Vagina (tissue), 2 donors: ENCODE measurements at regions not wholly inside any gene's neighbourhood (a gene's known extent, or its start where the extent isn't known, plus 50 kb on each side); places are given as distances from the start of the nearest gene placed in this dataset.

ENCODE experiments used
- DNase-seq, 2 donors: peaks; one replicate each; pipeline ENCODE4 v3.0.0-alpha.2; 2017; ENCODE audit errors: extremely low spot score in 2 of 2
- H3K27ac ChIP-seq: fragments of 200-600 bp; sonication (generic); one replicate; pipeline ENCODE4 v1.5.1; 2019
- H3K27me3 ChIP-seq: fragments of 200-600 bp; sonication (generic); one replicate; pipeline ENCODE4 v1.5.1; 2019
- H3K36me3 ChIP-seq, 2 donors: fragments of 200-600 bp; sonication (generic); one replicate each; pipeline ENCODE4 v1.5.1; 2017 to 2019
- H3K4me1 ChIP-seq: fragments of 200-600 bp; sonication (generic); one replicate; pipeline ENCODE4 v1.5.1; 2019
- H3K4me3 ChIP-seq, 2 donors: fragments of 200-600 bp; sonication (generic); 1 replicate in 1 of 2; 2 replicates in 1 of 2; pipeline ENCODE4 v1.5.1; 2016 to 2019
- H3K9me3 ChIP-seq: fragments of 200-600 bp; sonication (generic); one replicate; pipeline ENCODE4 v1.5.1; 2019
- POLR2A ChIP-seq, 2 donors: fragments of 450-650 bp; IDR thresholded peaks; one replicate each; pipeline ENCODE4 v1.6.1; 2017; ENCODE audit warnings: antibody characterized with exemption in 2 of 2, mild to moderate bottlenecking in 2 of 2, moderate library complexity in 2 of 2
- POLR2AphosphoS5 ChIP-seq, 2 donors: sonication (generic); formaldehyde crosslinking; IDR thresholded peaks; one replicate each; pipeline ENCODE4 v1.9.0; 2017; ENCODE audit warnings: antibody characterized with exemption in 2 of 2, mild to moderate bottlenecking in 2 of 2, low read depth in 1 of 2; ENCODE audit not compliant: insufficient read depth in 1 of 2
- intact Hi-C: fragments of 100-400 bp; cut with DNase I; formaldehyde crosslinking; loops from one replicate; pipeline ENCODE4 v1.15.1; 2023
- TF ChIP-seq, protein P1 (sequence below), 3 experiments: fragments of 450-650 bp in 2 of 3; fragments of 200-600 bp in 1 of 3; sonication (generic) in 1 of 3; IDR thresholded peaks; one replicate each; pipeline ENCODE4 v1.5.1; 2017 to 2019; ENCODE audit warnings: antibody characterized with exemption in 3 of 3, mild to moderate bottlenecking in 2 of 3, moderate library complexity in 2 of 3

DNA sequence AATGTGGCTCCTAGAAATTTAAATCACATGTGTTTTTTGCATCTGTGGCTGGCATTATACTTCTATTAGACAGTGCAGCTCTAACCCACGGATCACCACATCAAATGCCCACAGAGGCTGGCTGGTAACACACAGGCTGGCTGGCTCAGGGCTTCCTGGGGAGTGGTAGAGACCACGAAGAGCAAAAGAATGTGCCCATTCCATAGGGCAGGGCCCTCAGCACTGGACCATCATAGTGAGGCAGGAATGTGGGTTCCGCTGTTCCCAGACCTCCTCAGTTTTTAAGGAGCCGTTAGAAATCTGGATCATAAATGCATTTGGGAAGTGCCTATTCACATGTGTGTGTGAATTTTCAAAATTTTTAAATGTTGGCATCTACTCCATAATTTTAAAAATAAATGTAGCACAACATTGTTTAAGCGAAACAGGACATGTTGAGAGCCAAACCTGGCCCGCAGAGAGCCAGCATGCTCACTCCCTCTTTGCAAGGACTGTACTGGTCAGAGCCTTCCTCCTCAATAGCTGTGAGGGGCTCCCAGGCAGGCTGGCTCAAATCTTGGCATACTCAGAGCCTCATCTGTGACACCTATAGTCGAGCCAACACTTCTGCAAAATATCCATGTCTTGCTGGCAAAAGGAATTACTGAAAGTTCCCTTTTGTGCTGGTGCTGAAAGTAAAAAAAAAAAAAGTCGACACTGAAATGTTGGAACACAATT is 190.5 kb downstream of the FNDC1 start:
- TF ChIP-seq, protein P1, sequence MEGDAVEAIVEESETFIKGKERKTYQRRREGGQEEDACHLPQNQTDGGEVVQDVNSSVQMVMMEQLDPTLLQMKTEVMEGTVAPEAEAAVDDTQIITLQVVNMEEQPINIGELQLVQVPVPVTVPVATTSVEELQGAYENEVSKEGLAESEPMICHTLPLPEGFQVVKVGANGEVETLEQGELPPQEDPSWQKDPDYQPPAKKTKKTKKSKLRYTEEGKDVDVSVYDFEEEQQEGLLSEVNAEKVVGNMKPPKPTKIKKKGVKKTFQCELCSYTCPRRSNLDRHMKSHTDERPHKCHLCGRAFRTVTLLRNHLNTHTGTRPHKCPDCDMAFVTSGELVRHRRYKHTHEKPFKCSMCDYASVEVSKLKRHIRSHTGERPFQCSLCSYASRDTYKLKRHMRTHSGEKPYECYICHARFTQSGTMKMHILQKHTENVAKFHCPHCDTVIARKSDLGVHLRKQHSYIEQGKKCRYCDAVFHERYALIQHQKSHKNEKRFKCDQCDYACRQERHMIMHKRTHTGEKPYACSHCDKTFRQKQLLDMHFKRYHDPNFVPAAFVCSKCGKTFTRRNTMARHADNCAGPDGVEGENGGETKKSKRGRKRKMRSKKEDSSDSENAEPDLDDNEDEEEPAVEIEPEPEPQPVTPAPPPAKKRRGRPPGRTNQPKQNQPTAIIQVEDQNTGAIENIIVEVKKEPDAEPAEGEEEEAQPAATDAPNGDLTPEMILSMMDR (IDR thresholded peaks at IDR 0.05): no peak
- Histone ChIP-seq H3K27me3 (no peaks in the 10 kb centered on the region), H3K9me3 (no peaks in the 10 kb centered on the region), H3K27ac (no peak overlapping the region), H3K4me3 (no peak overlapping the region), H3K36me3 (no peaks in the 10 kb centered on the region), H3K4me1 (no peaks in the 10 kb centered on the region)
- DNase-seq: no peak
- intact Hi-C loops: no loop called here

DNA sequence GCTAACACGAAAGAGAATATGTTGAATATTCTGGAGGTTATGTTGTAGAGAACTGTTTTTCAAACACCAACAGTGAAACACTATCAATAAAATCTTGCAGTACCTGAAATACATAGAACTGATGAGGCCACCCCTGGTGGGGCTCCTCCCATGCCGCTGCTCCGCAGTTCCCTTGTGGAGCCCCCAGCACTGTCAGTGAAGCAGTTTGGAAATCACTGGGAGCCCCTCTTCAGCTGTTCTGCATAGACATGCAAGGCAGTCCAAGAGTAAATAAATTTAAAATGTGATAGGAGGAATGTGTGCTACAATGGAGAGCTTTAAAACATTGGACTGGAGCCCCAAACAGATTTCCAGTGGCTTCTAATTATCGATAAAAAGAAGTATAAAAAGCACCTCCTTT is 189.4 kb downstream of the FNDC1 start:
- H3K4me3 ChIP-seq: no peak overlapping the region
- no peaks in the 10 kb centered on the region for H3K4me1 ChIP-seq
- H3K36me3 ChIP-seq: no peaks in the 10 kb centered on the region
- intact Hi-C loops: no loop called here
- no peaks in the 10 kb centered on the region for H3K27me3 ChIP-seq
- H3K9me3 ChIP-seq: no peaks in the 10 kb centered on the region
- no peak overlapping the region for H3K27ac ChIP-seq
- TF ChIP-seq POLR2A (IDR thresholded peaks at IDR 0.05) (no peak), POLR2AphosphoS5 (IDR thresholded peaks at IDR 0.05; ENCODE audit: insufficient read depth in 1 of 2, low read depth in 1 of 2) (no peak)
- TF ChIP-seq, protein P1 (IDR thresholded peaks at IDR 0.05): no peak
- DNase-seq: no peak

DNA sequence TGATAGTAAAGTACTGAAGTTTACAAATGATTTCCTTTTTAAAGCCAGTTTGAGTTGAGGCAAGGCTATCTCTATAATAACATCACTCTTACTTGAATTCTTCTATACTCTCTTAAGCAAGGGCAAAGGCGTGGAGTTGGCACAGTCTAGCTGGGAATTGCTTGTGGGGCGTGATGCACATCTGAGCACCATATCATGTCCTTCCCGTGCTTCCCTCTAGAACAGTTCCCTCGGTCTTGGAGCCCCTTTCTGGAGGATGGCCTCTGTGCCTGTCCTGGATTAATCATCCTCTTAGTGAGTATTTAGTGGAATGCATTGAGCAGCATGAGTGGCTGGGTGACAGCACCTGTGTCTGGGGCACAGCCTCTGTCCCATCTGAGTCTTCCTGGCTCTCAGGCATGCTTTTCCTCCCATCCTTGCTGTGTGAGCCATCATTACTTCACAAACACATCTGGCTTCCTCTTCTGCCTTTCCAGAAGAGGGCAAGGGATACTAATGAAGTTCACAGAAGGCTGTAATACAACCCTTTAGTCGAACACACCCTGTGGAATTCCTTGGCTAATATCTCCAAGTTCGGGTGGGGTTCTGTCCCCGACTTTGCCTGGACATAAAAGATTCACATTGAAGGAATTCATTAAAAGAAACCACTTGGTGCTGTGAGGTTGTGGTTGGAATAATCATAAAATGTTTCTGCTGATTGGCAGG is 188.2 kb downstream of the FNDC1 start:
- TF ChIP-seq POLR2A (IDR thresholded peaks at IDR 0.05) (no peak), POLR2AphosphoS5 (IDR thresholded peaks at IDR 0.05; ENCODE audit: insufficient read depth in 1 of 2, low read depth in 1 of 2) (no peak)
- TF ChIP-seq, protein P1 (IDR thresholded peaks at IDR 0.05): no peak
- intact Hi-C loops: no loop called here
- Histone ChIP-seq H3K4me3 (no peak overlapping the region), H3K4me1 (no peaks in the 10 kb centered on the region), H3K36me3 (no peaks in the 10 kb centered on the region), H3K9me3 (no peaks in the 10 kb centered on the region), H3K27me3 (no peaks in the 10 kb centered on the region), H3K27ac (no peak overlapping the region)
- DNase-seq: no peak

DNA sequence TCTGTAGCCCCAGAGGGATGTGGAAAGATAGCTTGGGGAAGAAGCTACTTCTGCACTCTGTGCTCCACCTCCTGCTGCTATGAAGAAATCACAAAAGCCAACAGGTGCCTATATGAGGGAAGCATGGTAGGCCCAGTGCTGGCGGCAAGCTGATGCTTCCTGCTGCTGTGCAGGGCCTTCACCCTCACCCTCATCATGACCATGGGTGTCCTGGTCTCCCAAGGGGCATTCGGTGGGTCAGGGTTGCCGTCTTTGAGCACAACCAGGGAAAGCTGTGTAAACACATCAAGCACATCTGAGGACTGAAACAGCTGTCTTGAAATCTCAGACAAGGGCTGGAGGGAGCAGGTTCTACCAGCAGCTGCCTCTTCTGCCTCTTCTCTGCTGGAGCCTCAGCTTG is 184.0 kb downstream of the FNDC1 start:
- Histone ChIP-seq H3K27me3 (no peaks in the 10 kb centered on the region), H3K9me3 (no peaks in the 10 kb centered on the region), H3K36me3 (no peaks in the 10 kb centered on the region), H3K4me1 (no peaks in the 10 kb centered on the region), H3K27ac (no peak overlapping the region), H3K4me3 (no peak overlapping the region)
- TF ChIP-seq, protein P1 (IDR thresholded peaks at IDR 0.05): no peak
- TF ChIP-seq POLR2A (IDR thresholded peaks at IDR 0.05): no peak
- no peak for TF ChIP-seq POLR2AphosphoS5 (IDR thresholded peaks at IDR 0.05; ENCODE audit: insufficient read depth in 1 of 2, low read depth in 1 of 2)
- DNase-seq: no peak
- intact Hi-C loops: no loop called here

DNA sequence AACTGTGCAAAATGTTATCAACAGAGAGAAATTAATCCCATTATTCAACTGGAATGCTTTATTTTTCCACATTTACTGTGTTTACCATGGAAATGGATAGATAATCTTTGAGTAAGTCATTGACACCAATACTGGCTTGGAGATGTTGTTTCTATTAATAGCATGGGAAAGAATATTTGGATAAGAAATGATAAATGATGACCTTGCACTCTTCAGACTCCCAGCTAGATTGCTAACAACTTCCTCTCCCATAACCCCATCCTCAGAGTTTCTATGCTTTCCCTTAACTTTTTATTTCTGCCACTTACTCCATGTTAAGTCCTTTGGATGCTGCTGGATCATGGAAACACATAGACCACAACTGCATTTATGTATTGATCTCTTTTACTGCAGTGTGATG is 182.5 kb downstream of the FNDC1 start:
- H3K4me3 ChIP-seq: no peak overlapping the region
- H3K27me3 ChIP-seq: no peaks in the 10 kb centered on the region
- H3K9me3 ChIP-seq: no peaks in the 10 kb centered on the region
- no peaks in the 10 kb centered on the region for H3K4me1 ChIP-seq
- no peak for TF ChIP-seq POLR2A (IDR thresholded peaks at IDR 0.05)
- TF ChIP-seq, protein P1 (IDR thresholded peaks at IDR 0.05): no peak
- TF ChIP-seq POLR2AphosphoS5 (IDR thresholded peaks at IDR 0.05; ENCODE audit: insufficient read depth in 1 of 2, low read depth in 1 of 2): no peak
- H3K27ac ChIP-seq: no peak overlapping the region
- no peak for DNase-seq
- intact Hi-C loops: no loop called here
- H3K36me3 ChIP-seq: no peaks in the 10 kb centered on the region
